Subcutaneous abdominal adipose tissue (tissue), 5 donors: ENCODE measurements at regions not wholly inside any gene's neighbourhood (a gene's known extent, or its start where the extent isn't known, plus 50 kb on each side); places are given as distances from the start of the nearest gene placed in this dataset.

Source experiments
- H3K27ac ChIP-seq: one replicate; pipeline ENCODE4 v1.7.0; 2013; ENCODE audit warnings: low read depth, mild to moderate bottlenecking, inconsistent platforms, low read length, moderate library complexity
- H3K27me3 ChIP-seq, 5 donors: one replicate each; pipeline ENCODE4 v1.7.0; 2013; ENCODE audit warnings: low read length in 5 of 5, inconsistent platforms in 1 of 5; ENCODE audit not compliant: control insufficient read depth in 5 of 5, insufficient read depth in 4 of 5
- H3K36me3 ChIP-seq, 5 donors: one replicate each; pipeline ENCODE4 v1.7.0; 2013; ENCODE audit warnings: low read length in 5 of 5; ENCODE audit not compliant: control insufficient read depth in 5 of 5, insufficient read depth in 5 of 5
- H3K4me1 ChIP-seq, 5 donors: one replicate each; pipeline ENCODE4 v1.7.0; 2013; ENCODE audit warnings: low read length in 5 of 5, mild to moderate bottlenecking in 3 of 5, moderate library complexity in 1 of 5; ENCODE audit not compliant: control insufficient read depth in 5 of 5, insufficient read depth in 5 of 5
- H3K4me3 ChIP-seq, 5 donors: one replicate each; pipeline ENCODE4 v1.7.0; 2013; ENCODE audit warnings: low read length in 5 of 5, low read depth in 1 of 5
- H3K9ac ChIP-seq, 5 donors: one replicate each; pipeline ENCODE4 v1.7.0; 2013; ENCODE audit warnings: low read length in 5 of 5, mild to moderate bottlenecking in 4 of 5, moderate library complexity in 3 of 5
- H3K9me3 ChIP-seq, 5 donors: one replicate each; pipeline ENCODE4 v1.7.0; 2013; ENCODE audit warnings: low read length in 5 of 5; ENCODE audit not compliant: control insufficient read depth in 5 of 5
- donor health status: healthy.
- donor health status: healthy.
- donor health status: healthy.
- donor health status: healthy.
- donor health status: healthy.

DNA sequence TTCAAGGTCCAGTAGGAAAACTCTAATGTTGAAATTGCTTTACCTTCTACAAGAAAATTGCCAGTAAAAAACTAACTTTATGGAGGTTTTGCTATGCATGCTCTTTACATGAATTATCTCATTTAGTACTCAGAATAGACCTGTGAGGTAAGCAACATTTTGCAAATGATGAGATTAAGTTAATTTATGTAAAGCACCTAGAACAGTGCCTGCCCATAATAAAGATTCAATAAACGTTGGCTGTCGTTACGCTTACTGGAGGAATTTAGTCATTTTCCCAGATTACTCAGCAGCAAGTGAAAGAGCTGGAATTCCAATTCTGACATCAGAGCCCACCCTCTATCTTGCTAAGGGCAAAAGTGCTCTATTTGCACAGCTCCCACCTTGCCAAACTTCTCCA lies 69.4 kb upstream of the ARID1B start:
- no peaks in the 10 kb centered on the region for H3K36me3 ChIP-seq
- no peaks in the 10 kb centered on the region for H3K9me3 ChIP-seq
- no peak overlapping the region for H3K27ac ChIP-seq
- peaks cover 0 to 7% (median 4%) of the 10 kb centered on the region in 5 donors for H3K4me1 ChIP-seq
- no peaks in the 10 kb centered on the region for H3K27me3 ChIP-seq
- H3K9ac ChIP-seq = no peak overlapping the region
- no peak overlapping the region for H3K4me3 ChIP-seq

DNA sequence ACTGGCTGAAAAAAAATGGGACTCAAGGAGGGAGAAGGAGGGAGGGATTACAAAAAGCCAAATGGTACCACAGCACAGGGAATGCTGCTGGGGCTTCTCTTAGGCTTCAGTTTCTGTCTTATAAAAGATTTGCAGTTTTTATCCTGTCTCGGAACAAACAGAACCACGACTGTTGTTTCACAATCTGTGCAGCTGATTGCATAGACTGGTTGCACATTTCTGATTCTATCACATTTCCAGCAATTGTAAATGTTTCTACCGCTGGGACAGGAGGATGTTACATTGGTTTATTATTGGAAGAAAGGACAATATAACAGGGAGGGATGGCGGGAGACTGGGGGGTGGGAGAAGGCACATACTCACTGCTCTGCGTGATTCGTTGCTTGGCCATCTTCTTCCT lies 73.5 kb upstream of the ARID1B start:
- H3K27ac ChIP-seq = peak overlapping the region; percentile 33

DNA sequence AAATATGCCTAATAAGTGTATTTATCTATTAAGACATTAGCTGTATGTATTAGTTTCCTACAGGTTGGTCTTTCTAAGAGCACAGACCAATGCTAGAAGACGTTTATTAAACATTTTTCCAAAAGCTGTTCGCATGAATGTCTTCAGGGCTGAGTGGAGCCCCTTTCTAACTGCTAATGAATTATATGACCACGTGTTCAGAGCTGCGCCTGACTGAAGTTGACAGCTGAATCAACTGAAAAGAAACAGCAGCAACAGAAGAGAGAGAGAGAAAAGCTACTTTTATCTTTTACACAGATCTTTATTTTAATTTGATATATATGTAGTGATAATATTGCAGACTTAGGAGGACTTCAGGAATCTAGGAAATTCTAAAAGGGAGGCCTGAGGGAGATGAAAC lies 75.2 kb upstream of the ARID1B start:
- no peaks in the 10 kb centered on the region for H3K9me3 ChIP-seq
- H3K36me3 ChIP-seq = no peaks in the 10 kb centered on the region
- no peak overlapping the region for H3K9ac ChIP-seq

More for the DNA sequence above, 73.5 kb upstream of the ARID1B start:
- Histone ChIP-seq H3K36me3 (no peaks in the 10 kb centered on the region), H3K4me1 (peaks cover 0 to 7% (median 4%) of the 10 kb centered on the region in 5 donors), H3K9ac (peak overlapping the region in 2 of 5 donors; percentile 3 to 53), H3K4me3 (peak overlapping the region in 1 of 5 donors; percentile 12), H3K9me3 (no peaks in the 10 kb centered on the region), H3K27me3 (no peaks in the 10 kb centered on the region)

DNA sequence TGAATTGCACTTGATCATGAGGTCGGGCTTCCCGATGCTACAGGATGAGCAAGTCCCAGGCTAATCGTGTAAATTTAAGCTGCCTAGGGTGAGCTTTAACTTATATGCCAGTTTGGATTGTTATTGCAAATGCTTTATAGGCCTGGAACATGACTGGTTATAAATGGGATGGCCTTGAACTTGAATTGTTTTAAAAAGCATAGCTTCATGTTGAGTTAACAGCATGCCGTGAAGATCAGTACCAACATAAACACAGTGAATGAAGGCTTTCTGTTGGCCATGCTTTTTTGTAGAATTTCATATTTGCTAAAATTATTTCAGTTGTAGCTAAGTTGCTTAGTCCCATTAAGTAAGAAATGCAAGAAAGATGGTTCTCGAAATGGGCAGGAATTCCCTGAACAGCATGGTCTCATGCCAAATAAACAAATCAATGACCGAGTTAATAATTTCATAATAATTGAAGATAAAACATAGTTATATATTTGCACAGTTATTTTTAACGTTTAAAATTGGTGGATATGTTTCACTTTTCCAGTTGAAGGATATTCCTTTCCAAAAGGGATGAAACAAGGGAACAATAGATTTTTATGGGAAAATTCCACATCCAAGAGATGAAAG lies 76.6 kb upstream of the ARID1B start:
- no peak overlapping the region for H3K27ac ChIP-seq
- peaks cover 0 to 14% (median 9%) of the 10 kb centered on the region in 5 donors for H3K4me1 ChIP-seq
- H3K27me3 ChIP-seq = no peaks in the 10 kb centered on the region
- no peaks in the 10 kb centered on the region for H3K9me3 ChIP-seq
- no peaks in the 10 kb centered on the region for H3K36me3 ChIP-seq
- no peak overlapping the region for H3K4me3 ChIP-seq
- H3K9ac ChIP-seq = no peak overlapping the region

More for the DNA sequence above, 75.2 kb upstream of the ARID1B start:
- H3K4me1 ChIP-seq = peaks cover 0 to 14% (median 9%) of the 10 kb centered on the region in 5 donors
- no peaks in the 10 kb centered on the region for H3K27me3 ChIP-seq
- no peak overlapping the region for H3K4me3 ChIP-seq
- no peak overlapping the region for H3K27ac ChIP-seq

DNA sequence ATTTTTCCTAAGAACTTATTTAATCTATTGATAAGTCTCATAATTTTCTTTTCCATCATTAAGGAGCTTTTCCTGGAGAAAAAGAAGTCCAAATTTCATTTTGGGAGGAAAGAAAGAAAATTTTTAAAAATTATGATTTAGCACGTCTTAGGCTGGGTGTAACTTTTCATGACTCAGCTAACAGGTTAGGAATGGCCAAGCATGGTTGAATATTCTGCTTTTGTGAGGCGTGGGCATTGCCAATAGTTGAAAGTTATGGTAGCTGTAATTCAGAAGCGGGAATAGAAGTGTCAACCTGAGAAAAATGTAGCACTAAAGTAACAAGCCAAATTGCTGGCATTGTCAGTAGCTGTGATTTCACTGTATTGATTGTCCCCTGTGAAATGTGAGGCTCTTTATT lies 77.2 kb upstream of the ARID1B start:
- H3K9ac ChIP-seq = no peak overlapping the region
- no peaks in the 10 kb centered on the region for H3K36me3 ChIP-seq
- H3K27me3 ChIP-seq = no peaks in the 10 kb centered on the region
- H3K4me1 ChIP-seq = peaks cover 0 to 14% (median 9%) of the 10 kb centered on the region in 5 donors
- no peaks in the 10 kb centered on the region for H3K9me3 ChIP-seq
- H3K4me3 ChIP-seq = no peak overlapping the region
- H3K27ac ChIP-seq = no peak overlapping the region

DNA sequence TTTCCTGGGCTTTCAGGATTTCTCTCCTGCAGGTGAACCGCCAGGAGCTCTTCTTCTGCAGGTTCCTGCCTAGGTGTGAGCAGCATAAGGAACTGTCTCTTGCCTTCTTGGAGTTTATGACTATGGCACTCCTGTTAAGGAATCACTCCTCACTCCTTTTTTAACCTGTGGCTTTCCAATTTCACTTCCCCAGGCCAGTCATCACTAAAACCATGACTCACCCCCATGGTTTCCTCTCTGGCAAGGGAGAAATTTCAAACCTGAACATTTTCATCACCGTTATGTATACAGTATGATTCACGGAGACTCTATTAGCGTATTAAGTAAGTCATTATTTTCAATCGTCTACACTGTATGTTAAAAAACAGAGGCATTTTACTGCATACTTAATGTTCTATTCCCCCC lies 78.2 kb upstream of the ARID1B start:
- H3K27ac ChIP-seq = no peak overlapping the region
- H3K9ac ChIP-seq = no peak overlapping the region
- H3K4me1 ChIP-seq = peaks cover 0 to 14% (median 9%) of the 10 kb centered on the region in 5 donors
- H3K36me3 ChIP-seq = no peaks in the 10 kb centered on the region
- H3K9me3 ChIP-seq = no peaks in the 10 kb centered on the region
- no peaks in the 10 kb centered on the region for H3K27me3 ChIP-seq
- no peak overlapping the region for H3K4me3 ChIP-seq

DNA sequence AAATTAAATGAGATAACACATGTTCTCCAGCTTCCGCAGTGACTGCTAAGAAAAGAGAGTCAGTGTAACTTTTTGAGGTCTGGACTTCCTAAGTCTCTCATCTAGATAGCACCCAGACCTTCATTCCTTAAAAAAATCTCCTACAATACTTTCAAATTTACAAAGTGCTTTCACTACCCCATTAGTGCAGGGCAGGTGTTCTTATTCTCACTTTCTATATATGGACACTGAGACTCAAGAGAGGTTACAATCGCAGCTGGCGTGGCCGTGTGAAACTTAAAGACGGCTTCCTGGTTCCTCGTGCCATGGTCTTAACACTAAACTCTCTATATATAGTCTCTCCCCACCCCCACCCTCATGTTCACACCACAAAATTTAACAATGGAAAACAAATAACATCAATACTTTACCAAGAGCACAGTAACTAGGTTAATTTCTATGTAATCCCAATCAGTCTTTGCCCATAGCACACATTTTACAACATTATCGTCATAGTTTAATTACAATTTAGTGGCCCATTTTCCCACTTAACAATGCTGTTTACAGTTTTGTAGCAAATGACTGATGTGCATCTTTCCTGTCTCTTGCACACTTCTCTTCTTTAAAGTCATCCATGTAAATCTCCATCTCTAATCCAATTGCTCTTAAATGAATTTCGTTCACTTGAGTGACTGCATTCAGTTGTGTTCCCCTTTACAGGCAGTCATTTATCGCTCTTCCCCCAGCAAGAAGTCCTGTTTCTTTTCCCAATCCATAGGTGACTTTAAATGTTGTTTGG lies 78.8 kb upstream of the ARID1B start:
- Histone ChIP-seq H3K36me3 (no peaks in the 10 kb centered on the region), H3K27me3 (no peaks in the 10 kb centered on the region), H3K9ac (no peak overlapping the region), H3K27ac (no peak overlapping the region), H3K9me3 (no peaks in the 10 kb centered on the region), H3K4me1 (peaks cover 0 to 8% (median 6%) of the 10 kb centered on the region in 5 donors), H3K4me3 (no peak overlapping the region)

DNA sequence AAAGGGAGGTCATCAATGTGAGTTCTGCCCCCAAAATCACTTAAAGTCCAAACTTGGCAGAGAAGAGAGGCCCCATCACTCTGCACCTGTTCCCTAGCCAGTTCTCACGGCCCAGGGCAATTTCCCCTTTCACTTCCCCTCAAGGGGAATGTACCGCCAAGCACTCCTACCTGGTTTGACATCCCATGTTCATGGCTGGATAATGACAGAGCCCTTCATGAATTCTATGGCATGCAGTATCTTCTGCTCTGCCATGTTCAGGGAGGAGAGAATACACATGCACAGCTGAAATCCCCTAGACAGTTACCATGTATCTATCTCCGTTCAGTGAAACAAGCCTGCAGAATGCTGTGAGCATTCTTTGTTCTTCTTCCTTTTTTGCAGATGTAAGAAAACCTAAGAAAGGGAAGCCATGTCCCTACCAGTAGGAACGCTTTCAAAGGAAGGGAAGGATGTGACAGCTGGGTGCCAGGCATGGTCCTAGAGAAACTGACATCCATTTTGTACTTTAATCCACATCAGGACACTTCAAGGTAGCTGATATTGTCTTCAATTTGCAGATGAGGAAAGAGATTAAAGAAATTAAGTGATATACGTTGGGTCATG lies 79.8 kb upstream of the ARID1B start:
- Histone ChIP-seq H3K27me3 (no peaks in the 10 kb centered on the region), H3K4me3 (no peak overlapping the region), H3K9ac (peak overlapping the region in 1 of 5 donors; percentile 20), H3K36me3 (no peaks in the 10 kb centered on the region), H3K27ac (no peak overlapping the region), H3K4me1 (peaks cover 0 to 7% (median 5%) of the 10 kb centered on the region in 5 donors), H3K9me3 (no peaks in the 10 kb centered on the region)

DNA sequence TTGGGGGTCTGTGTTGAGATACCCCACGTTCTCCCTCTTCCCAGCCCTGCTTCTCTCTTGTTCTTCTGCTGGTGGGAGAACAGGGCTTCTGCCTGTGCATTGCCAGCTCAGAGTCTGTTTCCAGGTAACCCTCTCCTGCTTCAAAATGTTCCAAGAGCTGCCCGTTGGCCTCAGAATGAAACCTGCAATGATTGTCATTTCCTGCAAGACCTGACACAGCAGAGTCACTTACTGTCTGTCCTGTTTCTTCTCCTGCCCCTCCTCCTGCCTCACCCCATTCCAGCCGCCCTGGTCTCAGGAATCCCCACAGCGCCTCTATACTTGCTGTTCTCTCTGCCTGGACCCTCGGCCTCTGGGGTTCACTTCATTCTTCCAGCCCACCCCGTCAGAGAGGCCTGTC lies 81.4 kb upstream of the ARID1B start:
- no peak overlapping the region for H3K27ac ChIP-seq
- no peak overlapping the region for H3K9ac ChIP-seq

DNA sequence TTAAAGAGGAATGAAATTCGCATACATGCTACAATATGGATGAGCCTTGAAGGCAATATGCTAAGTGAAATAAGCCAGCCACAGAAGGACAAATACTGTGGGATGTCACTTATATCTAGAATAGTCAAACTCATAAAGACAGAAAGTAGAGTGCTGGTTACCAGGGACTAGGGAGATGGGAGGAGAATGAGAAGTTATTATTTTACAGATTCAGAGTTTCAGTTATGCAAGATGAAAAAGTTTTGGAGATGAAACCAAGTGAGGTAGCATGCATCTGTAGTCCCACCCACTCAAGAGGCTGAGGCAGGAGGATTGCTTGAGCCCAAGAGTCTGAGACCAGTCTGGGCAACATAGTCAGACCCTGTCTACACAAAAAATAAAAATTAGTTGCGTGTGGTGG lies 82.5 kb upstream of the ARID1B start:
- H3K9me3 ChIP-seq = no peaks in the 10 kb centered on the region
- no peaks in the 10 kb centered on the region for H3K36me3 ChIP-seq
- no peak overlapping the region for H3K4me3 ChIP-seq
- no peaks in the 10 kb centered on the region for H3K27me3 ChIP-seq
- H3K9ac ChIP-seq = no peak overlapping the region
- H3K27ac ChIP-seq = no peak overlapping the region
- H3K4me1 ChIP-seq = peaks cover 0 to 7% (median 5%) of the 10 kb centered on the region in 5 donors

More for the DNA sequence above, 81.4 kb upstream of the ARID1B start:
- Histone ChIP-seq H3K36me3 (no peaks in the 10 kb centered on the region), H3K27me3 (no peaks in the 10 kb centered on the region), H3K9me3 (no peaks in the 10 kb centered on the region), H3K4me1 (peaks cover 0 to 7% (median 5%) of the 10 kb centered on the region in 5 donors), H3K4me3 (no peak overlapping the region)
